HG03378 (cell line): ENCODE measurements at regions not wholly inside any gene's neighbourhood (a gene's known extent, or its start where the extent isn't known, plus 50 kb on each side); places are given as distances from the start of the nearest gene placed in this dataset.

Experiments
- ATAC-seq: cut with Tn5 transposase; IDR thresholded peaks from one replicate; pipeline ENCODE4 v1.9.1; 2021; ENCODE audit warnings: mild to moderate bottlenecking, moderate library complexity; ENCODE audit not compliant: unreplicated experiment

DNA sequence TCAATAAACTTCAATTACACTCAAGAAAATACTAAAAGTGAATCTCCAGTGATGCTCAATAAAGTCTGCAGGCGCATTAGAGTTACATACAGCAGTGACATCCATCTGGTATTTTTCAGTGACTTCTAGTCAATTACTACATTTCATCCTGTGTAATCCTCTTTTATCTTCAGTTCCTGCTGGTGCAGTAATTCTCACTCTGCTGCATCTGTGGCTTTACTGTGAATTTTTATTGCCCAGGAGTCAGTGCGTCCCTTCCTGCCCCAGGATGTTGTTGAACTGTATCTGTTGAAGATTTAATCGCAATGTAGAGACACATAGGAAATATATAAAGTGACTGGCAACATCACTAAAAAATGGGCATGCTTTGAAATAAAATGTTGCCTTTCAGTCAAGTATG, 196.3 kb upstream of the TMTC4 start:
- no peak for ATAC-seq

DNA sequence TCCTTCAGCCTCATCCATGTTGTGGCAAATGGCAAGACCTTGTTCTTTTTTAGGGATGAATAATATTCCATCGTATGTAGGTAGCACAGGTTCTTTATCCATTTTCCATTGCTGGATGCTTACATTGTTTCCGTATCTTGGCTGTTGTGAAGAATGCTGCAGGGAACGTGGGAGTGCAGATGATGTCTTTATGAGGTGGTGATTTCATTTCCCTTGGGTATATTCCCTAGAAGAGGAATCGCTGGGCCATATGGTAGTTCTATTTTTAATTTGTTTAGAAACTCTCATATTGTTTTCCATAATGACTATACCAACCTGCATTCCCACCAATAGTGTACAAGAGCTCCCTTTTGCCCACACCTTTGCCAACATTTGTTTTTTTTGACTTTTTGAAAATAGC, 186.3 kb upstream of the TMTC4 start:
- no peak for ATAC-seq

DNA sequence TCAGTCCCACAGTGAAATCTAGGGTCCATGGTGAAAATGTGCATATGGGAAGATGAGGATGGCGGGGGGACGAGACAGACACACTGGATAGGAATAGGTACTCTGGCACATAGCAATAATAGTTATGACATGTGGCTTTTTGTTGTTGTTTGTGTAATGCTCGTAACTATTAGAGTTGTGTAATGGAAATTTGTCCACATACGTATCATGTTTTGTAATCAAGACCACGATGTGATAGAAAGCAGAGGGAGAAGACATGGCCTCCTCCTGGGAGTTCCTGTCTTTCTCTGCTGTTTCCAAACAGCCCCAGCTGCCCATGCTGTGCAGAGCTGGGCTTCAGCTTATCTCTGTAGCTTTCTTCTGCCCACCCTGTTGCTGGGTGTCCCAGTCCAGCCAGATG, 185.3 kb upstream of the TMTC4 start:
- no peak for ATAC-seq

DNA sequence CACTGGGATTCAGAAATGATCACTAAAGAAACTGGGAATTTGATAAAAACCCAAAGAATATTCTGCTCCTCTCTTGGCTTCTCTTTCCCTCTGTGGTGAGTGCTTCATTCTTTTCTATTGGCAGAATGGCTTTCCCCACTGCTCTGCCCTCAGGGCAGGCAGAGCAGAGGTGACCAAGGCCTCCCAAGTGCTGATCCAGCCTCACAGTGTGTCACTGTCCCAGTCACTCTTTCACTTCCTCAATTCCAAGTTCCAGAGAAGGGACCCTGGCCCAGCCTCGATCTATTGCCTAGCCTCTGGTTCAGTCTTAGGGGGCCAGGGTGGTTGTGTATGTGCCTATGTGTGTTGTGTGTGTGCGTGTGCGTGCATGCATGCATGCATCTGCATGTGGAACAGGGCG, 180.6 kb upstream of the TMTC4 start:
- ATAC-seq = no peak

DNA sequence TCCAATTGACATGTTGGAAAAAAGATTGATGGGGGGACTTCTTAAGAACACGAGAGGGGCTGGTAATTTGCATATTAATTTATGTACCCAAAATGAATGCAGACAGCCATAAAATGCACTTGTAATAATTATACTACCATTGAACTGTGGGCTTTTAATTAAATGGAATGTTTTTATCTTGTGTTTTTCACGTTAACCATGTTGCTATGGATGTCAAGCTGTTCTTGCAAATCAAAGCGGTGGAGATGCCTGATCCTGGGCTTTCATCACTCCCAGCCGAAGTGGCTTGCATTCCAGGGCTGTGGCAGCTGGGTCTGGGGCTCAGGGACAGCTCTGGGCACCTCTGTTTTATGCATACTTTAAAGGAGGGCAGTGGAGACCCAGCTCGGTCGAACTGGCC, 179.4 kb upstream of the TMTC4 start:
- no peak for ATAC-seq

DNA sequence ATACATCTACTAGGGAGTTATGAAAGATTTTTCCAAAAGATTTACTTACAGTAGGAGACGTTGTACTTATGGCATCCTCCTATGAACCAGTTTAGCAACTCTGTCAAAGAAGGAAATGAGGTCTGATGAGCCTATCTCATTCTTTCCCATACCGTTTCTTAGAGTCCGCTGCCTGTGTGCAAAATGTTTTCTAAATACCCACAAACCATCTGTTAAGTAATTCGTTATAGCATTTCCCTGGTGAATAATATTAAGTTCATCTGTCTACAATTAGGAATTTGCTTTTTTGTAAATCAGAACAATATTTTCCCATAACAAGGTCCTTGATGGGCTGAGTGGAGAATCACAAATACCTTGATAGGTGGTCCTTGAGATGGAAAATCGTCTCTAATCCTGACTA, 178.8 kb upstream of the TMTC4 start:
- no peak for ATAC-seq

DNA sequence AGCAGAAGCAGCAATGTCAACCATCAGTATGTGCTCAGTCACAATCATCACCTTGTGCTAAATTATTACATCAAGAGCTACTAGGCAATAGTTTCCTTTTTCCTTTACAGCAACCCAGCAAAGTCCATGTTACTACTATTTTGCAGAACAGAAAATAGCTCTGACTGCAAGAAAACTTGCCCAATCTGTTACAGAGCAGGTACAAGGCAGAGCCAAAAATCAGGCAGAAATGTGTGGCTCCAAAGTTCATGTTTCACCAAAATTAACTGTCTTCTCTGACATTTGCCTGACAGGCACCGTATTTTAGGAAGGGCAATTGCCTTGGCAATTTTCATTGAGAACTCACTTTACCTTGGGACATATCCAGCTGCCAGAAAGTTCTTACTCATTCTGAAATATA, 177.6 kb upstream of the TMTC4 start:
- ATAC-seq = no peak

DNA sequence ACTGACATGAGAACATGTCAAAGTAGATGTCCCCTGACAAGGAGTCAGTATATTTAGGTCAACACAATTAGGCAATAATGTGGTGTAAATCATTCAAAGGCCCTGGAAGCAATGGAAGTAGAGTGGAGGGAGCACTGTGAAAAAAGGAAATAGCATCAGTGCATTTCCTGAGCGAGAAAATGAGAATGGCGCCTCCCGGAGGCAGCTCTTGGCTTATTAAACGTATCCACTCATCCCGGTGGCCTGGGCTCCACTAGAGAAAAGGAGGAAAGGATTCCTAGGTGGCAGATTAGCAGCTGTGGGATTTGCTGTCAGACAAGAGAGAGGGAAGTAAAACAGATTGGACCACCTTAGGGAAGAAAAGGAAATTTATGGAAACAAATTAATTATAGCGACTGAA, 173.7 kb upstream of the TMTC4 start:
- ATAC-seq = no peak

DNA sequence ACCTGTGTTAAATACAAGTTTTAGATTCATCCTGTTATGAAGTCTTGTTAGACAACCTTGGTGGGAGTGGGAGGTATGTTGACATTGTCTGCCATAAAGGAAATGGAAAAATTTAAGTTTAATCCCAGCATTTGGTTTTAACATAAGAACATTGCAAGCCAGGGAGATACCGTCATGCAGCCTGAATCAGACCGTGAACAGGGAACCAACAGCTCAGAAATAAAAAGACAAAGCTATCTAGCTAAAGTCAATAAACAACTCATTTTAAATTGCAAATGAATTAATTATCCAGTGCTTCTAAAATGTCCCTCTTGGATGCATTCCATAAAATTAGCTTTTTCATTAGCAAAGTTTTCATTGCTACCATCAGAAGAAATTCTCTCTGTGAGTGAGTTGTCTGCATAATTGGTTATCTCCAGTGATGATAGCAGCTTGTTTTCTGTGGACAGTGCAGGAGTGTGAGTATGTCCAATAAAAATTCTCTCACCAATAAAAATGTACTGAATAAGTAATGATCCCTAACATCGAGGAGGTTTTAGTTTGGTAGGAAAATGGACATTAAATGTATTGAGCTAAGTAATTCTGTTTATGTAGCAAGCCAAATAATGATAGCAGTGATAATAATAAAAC, 170.6 kb upstream of the TMTC4 start:
- ATAC-seq = no peak

DNA sequence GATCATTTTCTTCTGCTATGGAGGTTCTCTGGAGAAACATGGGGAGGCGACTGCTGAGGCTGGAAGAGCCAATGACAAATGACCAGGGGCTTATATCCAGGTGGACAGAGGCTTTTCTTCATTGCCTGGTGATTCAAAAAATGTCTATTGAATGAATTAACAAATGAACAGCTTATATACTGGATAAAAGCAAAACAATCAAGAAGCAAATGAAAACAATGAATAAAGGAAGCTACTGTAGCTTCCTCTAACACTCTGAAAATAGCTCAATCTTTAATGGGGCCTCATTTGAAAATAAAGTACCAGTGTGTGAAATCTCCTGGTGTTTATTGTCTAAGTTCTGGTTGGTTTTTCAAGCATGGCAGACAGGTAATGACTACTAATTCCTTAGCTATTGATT, 167.5 kb upstream of the TMTC4 start:
- no peak for ATAC-seq

DNA sequence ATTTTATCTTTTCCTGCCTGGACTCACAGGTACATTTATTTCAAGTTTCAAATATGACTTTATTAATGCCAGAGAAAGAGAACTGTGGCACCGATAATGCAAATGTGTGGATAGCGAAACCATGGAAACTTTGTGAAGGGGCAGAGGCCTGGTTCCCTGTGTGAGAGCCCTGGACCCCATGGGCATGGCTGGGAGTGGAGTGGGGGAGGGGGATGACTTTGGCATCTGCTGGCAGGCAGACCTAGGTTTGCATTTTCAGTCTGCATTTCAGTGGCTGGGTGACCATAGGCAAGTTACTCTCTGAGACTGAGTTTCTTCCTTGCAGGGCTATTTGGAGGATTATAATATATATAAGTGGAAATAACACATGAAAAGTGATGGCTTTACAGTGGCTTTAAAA, 163.8 kb upstream of the TMTC4 start:
- ATAC-seq = no peak

DNA sequence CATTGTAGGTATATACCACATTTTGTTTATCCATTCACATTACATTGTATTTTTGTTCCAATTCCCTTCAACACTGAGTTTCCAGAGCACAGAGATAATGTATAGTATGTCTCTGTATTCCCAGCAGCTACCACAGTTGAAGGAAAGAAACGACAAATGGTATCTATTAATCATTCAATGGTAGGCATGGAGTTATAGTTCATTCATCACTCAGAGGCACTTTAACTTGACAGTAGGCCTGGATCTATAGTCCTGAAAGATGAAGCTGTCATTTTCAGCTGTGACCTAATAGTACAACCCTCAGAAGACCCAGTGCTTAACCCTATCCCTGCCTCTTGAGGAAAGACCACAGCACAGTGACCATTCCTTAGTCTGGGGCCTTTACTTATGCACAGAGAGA, 163.0 kb upstream of the TMTC4 start:
- no peak for ATAC-seq

DNA sequence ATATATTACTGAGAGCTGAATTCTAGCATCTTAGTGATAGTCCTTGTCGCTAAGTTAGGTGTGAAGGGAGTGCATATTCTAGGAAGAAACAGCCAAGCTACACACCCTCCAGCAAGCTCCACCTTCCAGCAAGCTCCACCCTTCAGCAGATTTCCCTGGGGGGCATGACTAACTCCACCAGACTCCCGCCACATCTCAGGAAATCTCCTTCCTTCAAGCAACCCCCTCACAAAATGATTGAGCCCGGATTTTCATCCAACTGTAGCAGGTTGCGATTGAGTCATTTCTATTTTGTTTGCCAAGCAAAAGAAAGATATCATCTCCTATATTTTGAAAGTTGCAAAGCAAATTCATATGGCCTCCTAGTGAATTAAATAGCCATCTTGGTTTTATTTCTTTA, 162.1 kb upstream of the TMTC4 start:
- no peak for ATAC-seq

DNA sequence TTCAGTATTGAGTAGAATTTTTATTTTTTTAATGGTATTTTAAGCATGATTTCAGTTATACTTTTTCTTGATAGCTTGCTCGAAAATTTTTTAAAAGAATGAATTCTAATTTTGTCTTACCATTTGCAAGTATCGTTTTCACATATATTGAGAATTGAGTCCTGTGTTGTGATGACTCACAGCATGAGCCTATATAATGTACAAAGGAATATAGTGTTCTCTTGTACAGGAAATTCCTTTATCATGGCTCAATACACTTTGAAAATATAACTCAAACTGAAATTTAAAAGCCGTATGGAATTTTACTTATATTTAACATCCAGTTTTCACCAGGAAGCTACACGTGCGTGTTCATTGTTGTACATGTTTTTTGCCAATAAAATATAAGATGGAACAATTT, 161.1 kb upstream of the TMTC4 start:
- no peak for ATAC-seq

DNA sequence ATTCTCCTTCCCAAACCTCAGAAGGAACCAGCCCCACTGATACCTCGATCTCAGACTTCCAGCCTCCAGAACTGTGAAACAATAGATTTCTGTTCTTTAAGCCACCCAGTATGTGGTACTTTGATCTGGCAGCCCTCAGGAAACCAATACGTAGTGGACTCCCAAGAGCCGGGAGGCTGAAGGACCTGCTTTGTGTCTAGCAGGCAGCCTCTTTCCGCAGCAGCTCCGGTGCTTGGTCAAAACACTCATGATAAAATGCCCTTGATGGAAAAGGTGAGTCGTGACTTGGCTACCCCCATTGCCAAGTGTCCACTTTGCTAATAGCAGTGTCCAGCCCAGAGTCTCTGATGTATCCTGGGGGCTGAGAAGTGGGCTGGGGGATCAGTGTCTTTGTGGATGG, 158.8 kb upstream of the TMTC4 start:
- ATAC-seq = no peak

DNA sequence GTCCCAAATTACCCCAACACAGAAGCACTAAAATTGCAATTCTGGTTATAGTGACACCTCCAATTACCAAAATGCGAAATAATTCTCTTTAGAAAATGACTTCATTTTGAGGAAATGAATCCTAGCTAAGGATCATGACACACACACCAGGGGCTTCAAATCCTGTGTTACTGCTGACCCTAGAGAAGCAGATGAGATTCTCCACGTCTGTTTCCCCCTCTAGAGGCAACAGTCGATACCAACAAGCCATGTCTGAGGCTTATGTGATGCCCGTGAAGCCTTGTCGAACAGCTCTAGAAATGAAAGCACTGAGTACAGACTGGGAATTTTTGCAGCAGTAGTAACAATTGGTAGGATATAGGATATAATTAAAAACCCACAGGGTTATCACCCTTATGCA, 153.6 kb upstream of the TMTC4 start:
- no peak for ATAC-seq

DNA sequence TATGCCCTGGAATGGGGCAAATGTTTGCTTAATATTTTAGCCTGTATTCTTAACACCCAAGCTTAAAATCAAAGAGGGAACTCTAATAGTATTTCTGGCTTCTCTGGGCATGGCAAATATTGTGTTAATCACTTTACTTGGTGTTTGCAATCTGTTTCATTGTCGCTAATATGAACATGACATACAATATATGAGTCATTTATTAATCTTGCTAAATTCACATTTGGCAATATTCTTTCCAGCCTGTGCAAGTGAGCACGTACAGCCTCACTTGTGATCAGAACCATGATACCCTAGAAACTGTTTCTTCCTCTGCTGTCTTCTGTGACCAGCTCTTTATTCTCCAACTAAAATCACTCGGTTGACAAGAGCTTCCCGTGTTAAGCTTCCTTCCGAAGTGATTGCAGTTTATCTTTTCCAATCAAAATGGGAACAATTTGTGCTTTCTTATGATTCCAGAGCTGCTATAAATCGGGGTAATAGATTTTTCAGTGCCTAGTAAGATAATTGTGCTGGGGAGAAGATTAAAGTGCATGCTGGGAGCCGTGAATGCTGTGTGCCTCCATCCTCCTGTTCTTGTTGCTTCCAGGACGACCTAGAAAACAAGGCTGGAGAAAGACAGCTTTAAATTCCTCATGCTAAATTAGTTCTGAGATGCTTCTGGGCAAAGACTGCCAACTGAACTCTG, 153.0 kb upstream of the TMTC4 start:
- no peak for ATAC-seq

DNA sequence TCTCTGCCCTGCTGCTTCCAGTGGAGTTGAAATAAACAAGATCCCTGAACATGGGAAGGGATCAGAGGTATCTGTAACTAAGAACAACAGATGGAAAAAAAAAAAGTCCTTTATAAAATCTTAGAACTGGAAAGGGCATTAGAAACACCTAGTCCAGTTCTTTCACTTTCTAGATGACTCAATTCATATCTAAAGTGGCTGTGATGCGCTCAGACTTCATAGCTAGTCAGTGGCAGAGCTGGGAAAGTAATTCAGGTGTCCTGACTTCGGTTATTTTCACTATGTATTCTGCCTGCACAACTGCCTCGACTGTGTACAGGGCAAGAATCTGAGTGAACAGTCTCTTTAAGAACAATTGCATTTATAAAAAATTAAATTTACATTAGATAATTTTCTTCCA, 151.8 kb upstream of the TMTC4 start:
- no peak for ATAC-seq

DNA sequence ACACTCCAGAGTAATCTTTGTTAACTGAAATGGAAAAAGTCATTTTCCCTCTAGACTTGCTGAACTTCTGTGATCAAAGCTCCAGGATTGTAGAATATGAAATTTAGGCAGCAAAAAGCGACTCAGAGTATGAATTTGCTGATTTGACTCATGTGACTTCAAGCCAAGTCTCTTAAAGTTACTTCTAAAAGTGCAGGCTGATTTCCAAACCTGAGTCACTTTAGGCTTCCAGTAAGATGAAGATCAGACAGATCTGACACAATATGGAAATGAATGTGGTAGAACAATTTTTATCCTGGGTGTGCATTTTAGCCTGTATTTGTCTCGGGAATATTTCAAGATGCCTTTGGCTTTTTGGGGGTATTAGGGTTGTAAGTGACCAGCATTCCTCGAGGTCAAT, 151.0 kb upstream of the TMTC4 start:
- no peak for ATAC-seq

DNA sequence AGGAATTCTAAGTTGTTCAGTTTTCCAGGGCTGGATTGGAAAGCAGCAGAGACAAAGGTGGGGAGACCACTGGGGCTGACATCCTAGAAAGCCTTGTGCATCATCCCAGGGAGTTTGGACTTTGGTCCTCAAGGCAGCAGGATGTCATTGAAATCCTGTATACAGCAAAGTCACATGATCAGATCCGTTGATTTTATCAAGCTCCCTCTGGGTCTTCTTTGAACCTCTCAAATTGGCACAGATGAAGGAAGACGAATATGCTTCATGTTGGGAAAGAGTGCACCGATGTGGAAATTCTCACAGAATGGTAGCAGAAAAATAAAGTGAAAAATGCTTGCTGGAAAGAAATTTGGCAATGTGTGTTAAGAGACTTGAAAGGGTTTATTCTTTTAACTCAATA, 149.8 kb upstream of the TMTC4 start:
- ATAC-seq = no peak

DNA sequence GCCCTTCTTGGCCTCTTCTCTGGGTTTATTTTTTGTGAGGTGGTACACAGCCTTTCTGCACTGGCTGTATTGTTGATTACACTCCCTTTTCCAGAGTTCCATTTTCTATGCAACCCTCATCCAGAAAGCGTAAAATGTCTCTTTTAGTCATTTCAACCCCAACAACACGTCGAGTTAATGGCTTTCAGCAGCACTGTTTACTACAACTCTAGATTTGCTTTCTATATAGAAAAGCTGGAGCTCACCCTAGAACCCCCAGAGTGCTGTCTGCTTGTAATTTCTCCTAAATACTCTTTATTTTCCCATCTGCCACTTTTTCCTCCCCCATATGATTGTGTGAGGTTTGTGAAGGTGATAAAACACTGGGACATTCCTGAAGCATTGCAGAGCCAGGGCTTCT, 148.9 kb upstream of the TMTC4 start:
- ATAC-seq = no peak

DNA sequence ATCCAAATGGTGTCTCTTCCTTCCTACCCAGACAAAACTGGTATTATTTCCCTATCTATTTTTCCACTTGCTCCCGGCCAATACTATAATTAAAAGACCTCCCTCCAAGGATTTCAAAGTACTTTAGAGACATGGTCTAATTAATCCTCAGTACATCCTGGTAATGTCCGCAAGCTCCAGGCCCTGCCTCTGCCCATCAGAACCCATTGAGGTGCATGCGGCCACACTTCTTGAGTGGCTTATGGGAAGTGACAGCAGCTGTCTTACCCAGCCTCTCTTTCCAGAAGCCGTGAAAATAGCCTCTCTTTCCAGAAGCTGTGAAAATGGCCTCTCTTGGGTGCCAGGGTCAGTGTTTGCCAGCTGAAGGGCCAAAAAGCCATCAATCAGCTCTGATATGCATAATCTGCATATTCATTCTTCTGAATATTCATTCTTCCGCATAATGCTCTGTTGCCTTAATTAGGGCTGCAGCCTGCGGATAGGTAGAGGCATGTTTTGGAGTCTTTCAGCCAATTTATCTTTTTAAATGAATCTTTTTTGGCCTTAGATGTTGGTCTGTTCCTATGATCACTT, 148.4 kb upstream of the TMTC4 start:
- no peak for ATAC-seq

DNA sequence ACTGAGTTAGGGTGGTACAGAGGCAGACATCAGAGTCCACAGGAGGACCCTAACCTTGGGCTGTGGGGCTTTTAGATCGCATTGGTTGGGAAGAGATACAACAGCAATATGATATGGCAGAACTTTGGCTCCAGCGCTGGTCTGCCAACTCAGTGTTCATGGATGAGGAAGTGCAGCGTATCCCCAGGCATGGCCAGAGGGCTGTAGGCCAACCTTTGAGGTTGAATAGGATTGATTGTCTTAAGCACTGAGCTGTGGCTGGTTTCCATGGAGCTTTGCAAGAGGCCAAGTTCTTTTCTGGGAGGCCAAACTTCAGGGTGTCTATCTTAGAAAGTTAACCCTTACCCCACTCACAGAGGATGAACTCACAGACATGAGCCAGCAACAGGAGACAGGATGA, 144.1 kb upstream of the TMTC4 start:
- no peak for ATAC-seq
